Left renal pelvis (tissue), 4 donors: ENCODE measurements at regions not wholly inside any gene's neighbourhood (a gene's known extent, or its start where the extent isn't known, plus 50 kb on each side); places are given as distances from the start of the nearest gene placed in this dataset.

ENCODE experiments used
- DNase-seq, 4 donors: peaks; one replicate each; pipeline ENCODE4 v3.0.0-alpha.2; 2013; ENCODE audit warnings: low read depth in 4 of 4, low spot score in 3 of 4

DNA sequence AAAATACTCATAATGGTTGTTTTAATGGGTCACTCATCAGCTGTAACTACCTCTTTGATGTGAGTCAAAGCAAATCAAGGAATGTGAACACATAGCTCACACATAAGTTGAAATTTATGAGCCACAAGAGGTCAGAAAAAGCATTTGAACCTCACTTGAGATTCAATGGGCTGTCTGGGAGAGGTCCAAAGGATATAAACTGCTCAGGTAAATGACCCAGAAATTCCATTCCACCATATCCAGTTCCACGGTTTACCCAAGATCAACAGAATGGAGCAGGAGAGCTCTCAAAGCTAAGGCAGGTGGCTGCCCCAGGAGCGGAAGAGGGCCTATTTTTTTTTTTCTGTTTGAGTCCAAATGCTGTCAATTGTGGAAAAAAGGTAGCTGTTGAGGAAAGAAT is 464.1 kb downstream of the TNS1 start:
- DNase-seq: peak in 1 of 4 donors; percentile 65

DNA sequence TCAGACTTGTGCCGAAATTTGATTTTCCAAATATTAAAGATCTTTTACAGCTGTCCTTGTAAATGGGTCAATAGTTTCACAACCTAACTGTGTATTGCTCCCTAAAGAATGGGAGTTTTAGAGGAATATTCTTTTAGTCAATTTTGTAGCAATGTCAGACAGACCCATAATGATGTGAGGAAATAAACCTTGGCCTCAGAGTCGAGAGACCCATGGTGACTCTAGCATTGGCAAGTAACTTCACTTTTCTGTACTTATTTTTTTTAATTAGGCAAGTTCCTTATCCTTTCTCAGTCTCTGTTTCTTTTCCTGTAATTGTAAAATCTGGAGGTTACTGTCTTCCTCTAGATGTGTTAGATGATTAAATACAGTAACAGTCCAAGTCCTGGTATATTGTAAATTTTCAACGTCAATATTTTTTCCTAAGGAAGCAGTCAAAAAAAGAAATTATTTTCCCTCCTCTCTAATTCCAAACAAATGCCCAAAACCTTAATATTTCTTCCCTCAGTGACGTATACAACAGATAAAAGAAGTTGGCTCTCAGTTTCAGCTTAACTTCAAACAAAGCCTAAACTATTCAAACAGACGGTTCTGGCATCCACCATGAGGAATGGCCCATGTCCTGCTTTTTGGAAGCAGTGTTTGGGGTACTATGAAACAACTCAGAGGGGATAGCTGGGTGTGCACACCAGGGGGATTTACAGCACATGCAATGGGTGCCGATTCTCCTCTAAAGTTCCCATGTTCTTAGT is 466.7 kb downstream of the TNS1 start:
- DNase-seq: no peak

DNA sequence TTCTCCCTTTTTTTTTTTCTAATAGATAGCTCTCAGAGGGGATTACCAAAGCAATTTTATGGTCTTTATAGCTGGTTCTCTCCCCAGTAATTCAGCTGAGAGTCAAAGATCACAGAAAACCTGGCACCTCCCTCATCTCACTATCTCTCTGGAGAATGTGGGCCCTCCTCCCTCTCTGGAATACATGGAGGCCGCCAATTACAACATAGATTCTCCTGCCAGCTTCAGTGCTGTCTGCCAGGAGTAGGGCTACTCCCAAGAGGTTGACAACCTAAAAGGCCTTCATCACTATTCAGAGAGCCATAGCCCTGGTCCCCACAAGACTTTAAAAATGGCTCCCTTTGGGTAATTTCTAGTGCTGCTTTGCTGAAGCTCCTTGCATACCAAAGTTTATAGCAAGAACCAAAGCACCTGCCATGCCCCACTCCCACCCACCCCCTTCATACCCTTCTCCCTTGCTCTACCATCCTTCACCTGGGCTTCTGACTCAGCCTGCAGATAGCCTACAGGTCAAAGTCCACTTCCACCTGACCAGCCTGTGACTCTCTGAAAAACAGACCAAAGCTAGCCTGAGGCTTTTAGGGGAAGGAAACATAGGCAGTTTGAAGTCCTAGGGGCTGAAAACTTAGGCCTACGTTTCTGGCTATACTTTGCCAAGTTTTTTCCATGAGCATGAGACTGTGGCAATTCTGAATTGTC is 472.3 kb downstream of the TNS1 start:
- DNase-seq: no peak

DNA sequence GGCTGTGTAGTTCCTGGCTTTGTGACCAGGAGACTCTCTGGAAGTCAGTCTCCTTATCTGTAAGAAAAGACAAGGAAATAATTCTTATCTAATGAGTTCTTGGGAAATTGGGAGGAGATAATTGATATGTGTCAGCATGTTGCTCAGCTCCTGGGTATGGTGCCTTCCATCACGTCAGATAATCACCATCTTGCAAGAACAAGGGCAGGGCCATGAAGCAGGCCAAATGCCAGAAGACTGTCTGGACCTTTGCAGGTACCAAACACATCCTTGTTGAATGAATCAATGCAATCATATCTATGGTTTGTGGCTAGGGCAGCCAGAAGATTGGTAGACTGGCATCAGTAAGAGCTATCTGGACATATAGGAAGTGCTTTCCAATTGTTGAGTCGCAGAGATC is 473.5 kb downstream of the TNS1 start:
- DNase-seq: no peak

DNA sequence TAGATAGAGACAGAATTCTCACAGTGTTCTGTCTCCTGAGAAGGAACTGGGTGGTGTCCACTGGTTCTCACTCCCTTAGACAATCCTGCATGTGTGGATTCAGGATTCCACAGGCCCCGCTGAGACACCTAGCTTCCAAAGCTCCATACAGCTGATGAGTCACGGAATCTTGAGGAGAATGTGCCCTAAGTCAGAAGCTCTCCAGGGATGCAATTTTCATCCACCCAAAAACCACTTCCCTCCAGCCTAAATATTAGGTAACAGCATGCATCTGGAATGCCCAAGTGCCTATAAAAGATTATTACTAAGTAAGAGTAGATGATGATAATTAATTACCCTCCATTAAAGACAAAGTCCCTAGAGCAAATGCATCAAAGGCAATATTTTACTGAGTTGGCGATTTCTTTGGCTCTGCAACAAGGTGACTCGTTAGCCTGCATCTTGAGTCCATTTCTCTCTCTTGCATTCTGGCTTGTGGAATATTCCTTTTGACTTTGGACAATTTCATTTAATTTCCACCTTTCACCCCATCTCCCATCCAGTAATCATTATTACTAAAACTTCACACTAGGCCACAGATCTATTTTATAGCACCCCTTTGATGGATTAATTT is 475.1 kb downstream of the TNS1 start:
- no peak for DNase-seq

DNA sequence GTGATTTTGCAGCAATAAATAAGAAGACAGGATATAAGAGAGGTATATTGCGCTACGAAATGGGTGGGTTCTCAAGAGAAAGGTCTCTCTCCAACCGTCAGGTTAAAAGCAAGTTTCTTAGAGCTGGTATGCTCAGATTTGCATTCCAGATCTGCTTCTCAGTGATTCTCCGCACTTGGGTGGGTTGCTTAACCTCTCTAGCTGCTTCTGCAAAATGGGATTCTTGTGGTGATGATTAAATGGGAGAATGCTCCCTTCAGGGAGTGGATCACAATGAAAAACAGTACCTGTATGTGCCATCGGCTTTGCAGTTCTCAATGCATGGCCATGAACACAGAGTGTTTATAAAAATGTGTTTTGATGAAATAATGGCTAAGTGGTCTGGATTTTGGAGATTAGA is 477.7 kb downstream of the TNS1 start:
- no peak for DNase-seq

DNA sequence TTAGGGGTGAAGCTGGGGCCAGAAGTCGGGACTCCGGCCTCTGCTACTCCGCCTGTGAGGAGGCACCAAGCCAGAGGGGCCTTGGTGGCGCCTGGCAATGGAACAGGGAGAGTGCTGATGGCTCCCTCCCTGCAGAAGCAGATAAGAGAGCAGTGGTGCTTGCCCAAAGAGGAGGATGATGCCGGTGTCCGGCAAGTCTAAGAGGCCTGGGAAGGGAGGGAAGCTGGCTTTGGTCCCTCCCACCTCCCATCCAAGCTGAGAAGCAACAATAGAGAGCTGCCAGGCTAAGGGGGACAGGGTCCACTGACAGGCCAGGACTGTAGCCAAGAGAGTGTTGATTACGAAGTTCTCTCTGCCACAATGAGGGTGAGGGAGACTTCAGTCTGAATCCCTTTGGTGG is 479.5 kb downstream of the TNS1 start:
- no peak for DNase-seq

DNA sequence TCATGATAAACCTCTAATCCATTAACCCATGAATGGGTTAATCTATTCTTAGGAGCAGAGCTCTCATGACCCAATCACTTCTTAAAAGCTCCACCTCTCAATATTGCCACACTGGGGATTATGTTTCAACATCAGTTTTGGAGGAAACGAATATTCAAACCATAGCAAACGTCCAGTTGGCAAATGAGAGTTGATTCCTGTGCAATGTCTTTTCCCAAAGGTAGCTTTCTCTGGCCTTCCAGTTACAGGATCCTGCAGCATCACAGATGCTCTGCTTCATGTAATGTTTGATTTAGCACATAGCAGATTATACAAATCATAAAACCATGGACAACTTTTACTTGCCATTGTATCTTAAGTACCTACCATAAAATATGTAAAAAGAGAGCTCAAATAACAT is 481.0 kb downstream of the TNS1 start:
- DNase-seq: no peak

DNA sequence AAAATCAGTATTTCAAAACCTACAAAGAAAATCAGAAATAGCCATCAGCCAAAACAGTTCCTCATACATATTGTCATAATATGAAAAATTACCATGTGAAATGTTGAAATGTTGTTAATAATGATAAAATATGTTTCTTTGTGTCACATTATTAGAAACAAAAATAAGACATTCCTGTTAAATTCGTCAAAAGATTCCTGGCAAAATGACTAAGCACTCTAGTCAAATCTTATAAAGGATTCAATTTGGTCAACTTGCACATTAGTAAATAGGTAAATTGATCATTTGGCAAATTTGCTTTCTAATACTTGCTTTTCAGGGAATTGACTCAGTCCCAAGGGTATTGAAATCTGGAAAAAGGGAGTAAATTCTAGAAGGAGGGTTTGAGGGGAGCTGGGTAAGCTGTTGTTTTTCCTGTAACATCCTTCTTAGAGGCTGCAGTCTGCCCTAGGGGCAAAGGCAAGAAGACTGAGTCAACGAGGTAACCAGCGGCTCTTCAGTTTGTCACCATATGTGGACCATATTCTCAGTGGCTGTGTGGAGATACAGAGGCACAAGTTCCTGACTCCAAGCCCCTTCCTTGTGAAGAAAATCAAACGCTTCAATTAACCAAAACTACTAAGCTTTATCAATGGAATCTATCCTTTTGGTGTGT is 482.3 kb downstream of the TNS1 start:
- no peak for DNase-seq

DNA sequence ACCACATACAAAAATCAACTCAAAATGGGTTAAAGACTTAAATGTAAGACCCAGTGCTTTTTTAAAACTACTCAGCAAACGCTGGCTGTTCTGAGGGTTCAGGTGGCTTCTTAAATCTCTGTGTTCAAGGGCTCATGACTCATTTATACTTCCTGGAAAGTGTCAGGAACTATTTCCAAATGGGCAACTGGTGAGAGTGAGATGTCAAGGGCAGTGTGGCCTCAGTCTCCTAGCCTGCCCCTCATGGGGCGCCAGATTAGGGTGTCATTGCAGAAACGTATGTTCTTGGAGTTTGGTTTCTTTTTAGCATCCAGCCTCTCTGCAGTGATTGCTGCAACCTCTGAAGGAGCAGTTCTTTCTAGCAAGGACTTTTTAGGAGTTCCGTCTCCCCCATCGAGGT is 485.4 kb downstream of the TNS1 start:
- DNase-seq: no peak

DNA sequence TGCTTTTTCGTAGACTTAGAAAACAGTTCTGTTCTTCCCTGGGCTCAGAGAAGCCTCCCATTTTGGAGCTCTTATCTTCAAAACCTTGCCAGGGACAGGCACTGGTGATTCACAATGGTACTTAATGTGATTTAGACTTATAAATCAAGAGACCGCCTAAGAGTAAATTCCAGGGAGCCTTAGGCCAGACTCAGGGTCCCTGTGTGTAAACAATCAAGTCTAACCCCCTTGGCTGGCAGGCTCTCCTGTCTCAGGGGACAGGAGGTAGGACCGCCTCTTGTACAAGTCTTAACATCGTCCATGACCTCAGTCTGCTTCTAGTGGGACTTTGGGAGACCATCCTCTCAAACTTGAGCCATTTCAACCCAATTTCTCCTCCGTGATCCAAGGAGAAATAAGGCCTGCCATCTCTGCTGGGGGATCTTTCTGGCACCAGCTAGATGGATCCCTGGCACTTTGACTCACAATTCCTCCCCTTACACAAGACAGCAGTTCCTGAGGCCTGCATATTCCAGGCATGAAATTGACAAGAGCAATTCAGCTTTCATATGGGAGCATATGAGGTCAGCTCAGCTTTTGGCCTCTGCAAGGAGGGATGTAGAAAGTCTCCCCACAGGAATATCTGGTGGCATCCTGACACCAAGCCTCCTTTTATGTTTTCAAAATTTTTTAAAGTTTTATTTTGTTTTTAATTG is 487.0 kb downstream of the TNS1 start:
- no peak for DNase-seq

DNA sequence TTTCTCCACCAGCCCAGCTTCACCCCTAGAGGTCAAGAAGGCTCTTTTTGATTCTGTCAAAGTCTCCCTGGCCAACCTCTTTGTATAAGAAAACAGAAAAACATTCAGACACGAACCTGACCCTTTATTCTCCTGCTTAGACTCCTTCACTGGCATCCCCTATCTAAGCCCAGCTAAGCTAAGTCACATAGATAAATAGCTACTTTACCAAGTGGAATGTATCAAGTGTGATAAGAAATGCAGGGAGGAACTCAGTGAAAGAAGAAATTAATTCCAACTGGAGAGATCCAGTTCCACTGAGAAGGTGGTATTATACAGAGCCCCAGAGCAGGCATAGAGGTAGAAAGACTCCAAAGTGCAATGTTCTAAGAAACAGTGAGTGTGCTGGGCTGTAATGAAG is 489.5 kb downstream of the TNS1 start:
- DNase-seq: no peak

DNA sequence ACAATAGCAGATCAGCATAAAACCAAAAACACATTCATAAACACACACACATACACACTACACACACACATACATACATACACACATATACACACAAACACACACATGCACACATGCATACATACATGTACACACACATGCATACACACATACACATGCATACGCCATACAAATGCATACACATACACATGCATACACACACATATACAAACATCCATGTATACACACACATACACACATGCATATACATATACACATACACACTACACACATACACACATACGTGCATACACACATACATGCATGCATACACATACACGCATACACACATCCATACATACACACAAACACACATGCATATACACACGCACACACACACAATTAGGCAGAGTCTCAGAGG is 490.1 kb downstream of the TNS1 start:
- DNase-seq: no peak

DNA sequence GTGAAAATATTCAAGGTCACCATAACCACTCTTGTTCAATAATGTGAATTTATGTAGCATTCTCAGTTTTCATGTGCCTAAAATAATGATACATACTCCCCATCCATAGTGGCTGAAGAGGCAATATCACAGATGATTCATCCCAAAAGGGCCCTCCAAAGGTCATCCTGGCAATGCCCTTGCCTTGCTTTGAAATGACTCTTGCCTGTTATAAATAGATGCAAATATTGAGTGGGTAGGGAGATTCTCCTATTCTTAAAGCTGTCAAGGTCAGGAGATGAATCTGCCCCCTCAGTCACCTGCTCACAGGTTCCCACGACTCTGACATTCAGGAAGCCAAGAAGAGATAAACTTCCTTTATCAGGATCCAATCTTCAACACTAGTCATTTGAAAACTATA is 490.5 kb downstream of the TNS1 start:
- DNase-seq: no peak

DNA sequence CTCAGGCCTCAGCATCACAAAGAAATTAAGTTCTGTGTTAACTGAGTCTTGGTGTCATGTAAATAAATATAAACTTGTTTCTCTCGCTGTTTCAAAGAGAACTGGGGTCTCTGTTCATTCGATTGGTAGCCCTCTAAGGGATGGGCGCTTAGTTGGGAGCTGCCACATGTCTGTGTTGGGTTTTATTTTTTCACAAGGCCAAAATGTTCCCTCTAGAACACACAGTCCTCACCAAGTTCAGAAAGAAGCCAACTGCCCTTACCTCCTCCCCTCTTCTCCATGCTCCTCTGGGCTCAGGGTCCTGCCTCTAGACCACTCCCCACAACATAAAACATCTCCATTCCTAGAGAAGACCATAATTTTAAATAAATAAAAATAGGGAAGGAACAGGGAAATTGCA is 490.9 kb downstream of the TNS1 start:
- no peak for DNase-seq

DNA sequence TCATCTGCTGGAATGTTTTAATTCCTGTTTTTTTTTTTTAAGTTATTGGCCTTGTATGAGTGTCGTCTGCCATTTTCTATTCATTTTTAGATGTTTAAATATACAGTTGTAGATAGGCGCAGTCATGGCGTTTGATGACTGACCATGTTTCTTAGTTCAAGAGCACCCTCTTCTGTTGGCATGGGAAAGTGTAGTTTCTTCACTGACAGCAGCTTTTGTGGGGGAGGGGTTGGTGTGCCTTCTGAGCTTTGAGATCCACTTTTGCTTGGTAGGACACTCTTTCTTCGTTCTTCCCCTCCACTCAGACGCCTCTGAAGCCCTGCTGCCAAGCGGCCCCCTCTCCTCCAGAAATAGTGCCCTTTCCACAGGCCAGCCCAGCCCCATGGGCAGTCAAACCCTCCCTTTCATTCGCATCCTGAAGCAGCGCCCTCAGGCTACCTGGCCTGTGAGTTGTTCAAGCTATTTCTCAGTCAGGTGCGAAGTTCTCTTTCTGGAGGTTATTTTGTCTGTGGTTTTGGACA is 492.0 kb downstream of the TNS1 start:
- peak; percentile 68 to 77 (median 72) for DNase-seq

DNA sequence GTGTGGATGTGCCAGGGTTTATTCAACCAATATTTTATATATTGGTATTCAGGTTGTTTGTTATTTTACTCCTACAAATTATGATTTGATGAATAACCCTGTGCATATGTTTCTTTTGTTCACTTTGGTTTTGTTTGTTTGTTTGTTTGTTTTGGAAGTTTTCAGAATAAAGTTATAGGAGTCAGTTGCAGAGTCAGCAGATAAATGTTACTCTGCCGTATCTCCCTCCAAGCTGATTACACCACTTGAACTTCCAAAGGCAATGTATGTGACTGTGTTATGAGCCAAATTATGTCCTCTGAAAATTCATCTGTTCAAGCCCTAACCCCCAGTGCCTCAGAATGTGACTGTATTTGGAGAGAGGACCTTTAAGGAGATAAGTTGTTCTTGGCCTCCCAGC is 497.5 kb downstream of the TNS1 start:
- DNase-seq: no peak

DNA sequence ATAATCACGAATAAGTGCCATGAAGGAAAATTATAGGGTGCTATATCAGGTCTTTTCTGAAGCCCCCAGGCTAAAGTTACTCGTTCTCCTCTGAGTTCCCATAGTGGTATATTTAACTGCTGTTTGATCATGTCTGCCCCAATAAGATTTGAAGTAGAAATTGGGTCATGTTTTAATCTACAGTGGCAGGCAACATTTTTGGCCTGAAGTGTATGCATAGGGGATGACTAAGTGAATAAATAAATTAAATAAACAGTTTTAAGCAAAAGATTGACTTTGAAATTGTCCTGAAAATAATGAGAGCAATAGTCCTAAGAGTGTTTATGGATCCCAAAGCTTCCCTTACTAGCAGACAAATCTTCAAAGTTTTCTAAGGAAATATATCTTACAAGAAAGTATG is 500.9 kb downstream of the TNS1 start:
- no peak for DNase-seq

DNA sequence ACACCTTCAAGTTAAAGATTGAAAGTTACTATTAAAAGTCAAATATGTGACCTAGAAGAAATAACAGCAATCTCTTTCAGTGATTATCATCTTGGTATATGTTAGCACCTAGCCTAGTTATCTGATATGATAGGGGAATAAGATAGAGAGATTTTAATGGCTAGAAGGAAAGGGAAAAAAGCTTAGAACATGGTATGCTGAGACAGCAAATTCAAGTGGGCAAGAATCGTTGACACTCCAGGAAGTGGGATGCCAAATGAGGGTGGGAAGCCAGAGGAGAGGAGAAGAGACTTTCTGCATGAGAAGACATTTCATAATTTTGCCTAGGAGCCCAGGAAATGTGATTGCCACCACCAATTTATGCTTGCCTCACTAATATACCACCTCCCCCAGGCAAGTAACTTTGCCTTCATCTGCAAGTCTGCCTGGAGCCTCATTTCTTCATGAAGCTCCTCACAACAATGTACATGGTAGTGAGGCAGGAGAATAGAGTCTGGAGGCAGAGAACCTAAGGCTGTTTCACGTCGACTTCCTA is 504.9 kb downstream of the TNS1 start:
- DNase-seq: no peak

DNA sequence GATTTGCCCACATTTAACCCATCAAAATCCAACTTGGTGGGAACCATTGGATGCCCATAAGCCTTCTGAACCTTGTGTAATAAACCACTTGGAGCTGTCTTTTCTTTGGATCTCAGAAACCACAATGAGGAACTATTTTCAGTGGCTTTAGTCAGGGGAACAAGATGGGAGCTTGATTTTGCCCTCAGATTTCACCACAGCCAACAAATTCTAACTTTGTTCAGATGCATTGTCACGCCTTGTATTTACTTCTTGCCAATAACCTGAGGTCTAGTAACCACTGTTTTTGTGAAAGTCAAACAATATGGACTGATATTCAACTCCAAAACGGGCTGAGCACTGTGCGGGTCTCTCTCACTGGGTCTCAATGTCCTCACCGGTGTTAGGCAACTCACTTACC is 508.2 kb downstream of the TNS1 start:
- DNase-seq: no peak

DNA sequence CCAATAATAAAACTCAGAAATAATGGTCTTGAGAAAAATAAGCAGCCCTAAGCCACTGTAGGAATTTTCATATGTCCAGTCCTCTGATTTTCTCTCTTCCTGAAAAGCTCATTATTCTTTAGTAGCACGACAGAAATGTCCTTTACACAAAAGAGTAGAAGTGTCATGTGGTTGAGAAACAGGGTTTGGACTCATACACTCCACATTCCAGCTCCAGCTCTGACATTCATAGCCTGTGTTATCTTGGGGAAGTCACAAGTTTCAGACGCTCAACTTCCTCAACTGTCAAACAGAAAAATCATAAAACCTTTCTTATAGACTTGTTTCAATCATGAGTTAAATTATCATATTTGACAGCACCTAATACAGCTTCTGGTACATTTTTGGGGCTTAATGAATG is 511.5 kb downstream of the TNS1 start:
- no peak for DNase-seq
